SK-N-SH (cell line): ENCODE measurements at regions not wholly inside any gene's neighbourhood (a gene's known extent, or its start where the extent isn't known, plus 50 kb on each side); places are given as distances from the start of the nearest gene placed in this dataset.

Experiments used
- CTCF ChIA-PET: fragments of 300-600, 350-600 bp; formaldehyde crosslinking; extraction: SDS; loops from one replicate; lab custom pipeline; 2021; lab: Yijun Ruan, JAX
- POLR2A ChIA-PET: fragments of 350-600 bp; sonication (Branson Sonifier 250); formaldehyde crosslinking; extraction: SDS; loops from one replicate; lab custom pipeline; 2020; ENCODE audit warnings: antibody characterized with exemption, inconsistent platforms; lab: Yijun Ruan, JAX
- DNase-seq: peaks from one replicate; pipeline ENCODE4 v3.0.0; 2012
- H2AFZ ChIP-seq: fragments of 200-600 bp; sonication (generic); 2 replicates; pipeline ENCODE4 v1.8.1; 2016; ENCODE audit warnings: antibody characterized with exemption, mild to moderate bottlenecking, low read depth
- H3F3A ChIP-seq: fragments of 200-600 bp; sonication (generic); replicated peaks from 2 replicates; pipeline ENCODE3; 2016; ENCODE audit warnings: antibody characterized with exemption, mild to moderate bottlenecking; ENCODE audit not compliant: insufficient read depth
- H3K27ac ChIP-seq, 2 experiments: fragments of 200-500 bp in 1 of 2; fragments of 200-600 bp in 1 of 2; sonication (Bioruptor generic) in 1 of 2; sonication (generic), shearing (Covaris generic) in 1 of 2; 2 replicates each; pipeline versions ENCODE4 v1.5.1 to v1.6.1; 2014 to 2016; ENCODE audit warnings: low read depth in 2 of 2, inconsistent platforms in 1 of 2, low read length in 1 of 2, mild to moderate bottlenecking in 1 of 2, mixed read lengths in 1 of 2
- H3K27me3 ChIP-seq: fragments of 200-600 bp; sonication (generic), shearing (Covaris generic); 2 replicates; pipeline ENCODE4 v1.6.1; 2016; ENCODE audit warnings: mixed run types; ENCODE audit not compliant: insufficient read depth
- H3K36me3 ChIP-seq, 2 experiments: fragments of 200-500 bp in 1 of 2; fragments of 200-600 bp in 1 of 2; sonication (Bioruptor generic) in 1 of 2; sonication (generic) in 1 of 2; replicated peaks in 1 of 2; 2 replicates each; pipeline versions ENCODE3 to v1.5.1; 2014 to 2016; ENCODE audit warnings: low read length in 1 of 2, mild to moderate bottlenecking in 1 of 2; ENCODE audit not compliant: insufficient read depth in 2 of 2, control insufficient read depth in 1 of 2
- H3K4me1 ChIP-seq, 2 experiments: fragments of 200-500 bp in 1 of 2; fragments of 200-600 bp in 1 of 2; sonication (Bioruptor generic) in 1 of 2; sonication (generic), shearing (Covaris generic) in 1 of 2; 2 replicates each; pipeline versions ENCODE4 v1.5.1 to v1.6.1; 2014 to 2016; ENCODE audit warnings: low read depth in 1 of 2, low read length in 1 of 2, mixed run types in 1 of 2; ENCODE audit not compliant: insufficient read depth in 2 of 2, control insufficient read depth in 1 of 2
- H3K4me2 ChIP-seq: fragments of 200-600 bp; sonication (generic), shearing (Covaris generic); 2 replicates; pipeline ENCODE4 v1.6.1; 2017; ENCODE audit warnings: mixed run types
- H3K4me3 ChIP-seq, 2 experiments: fragments of 200-500 bp in 1 of 2; fragments of 200-600 bp in 1 of 2; sonication (Bioruptor generic) in 1 of 2; sonication (generic), shearing (Covaris generic) in 1 of 2; 2 replicates each; pipeline versions ENCODE4 v1.5.1 to v1.8.1; 2014 to 2016; ENCODE audit warnings: low read depth in 2 of 2, inconsistent platforms in 1 of 2, low read length in 1 of 2, mild to moderate bottlenecking in 1 of 2, mixed read lengths in 1 of 2, moderate library complexity in 1 of 2
- H3K79me2 ChIP-seq: fragments of 200-600 bp; sonication (generic); 2 replicates; pipeline ENCODE4 v1.8.1; 2017; ENCODE audit warnings: mild to moderate bottlenecking; ENCODE audit not compliant: insufficient read depth
- H3K9ac ChIP-seq: fragments of 200-600 bp; sonication (generic); 2 replicates; pipeline ENCODE4 v1.6.1; 2017; ENCODE audit warnings: mixed run types
- H3K9me2 ChIP-seq: fragments of 200-600 bp; sonication (generic); 2 replicates; pipeline ENCODE4 v1.6.1; 2017; ENCODE audit warnings: mixed run types
- H3K9me3 ChIP-seq: fragments of 200-600 bp; sonication (generic); 2 replicates; pipeline ENCODE4 v1.6.1; 2017; ENCODE audit warnings: mixed run types, mild to moderate bottlenecking, moderate library complexity
- H4K20me1 ChIP-seq: fragments of 200-600 bp; sonication (generic); 2 replicates; pipeline ENCODE4 v1.6.1; 2017; ENCODE audit warnings: mild to moderate bottlenecking, mixed run types; ENCODE audit not compliant: insufficient read depth
- CHD2 ChIP-seq: fragments of 150-350 bp; IDR thresholded peaks from 2 replicates; pipeline ENCODE4 v1.6.1; 2018; ENCODE audit warnings: low read length; ENCODE audit not compliant: partially characterized antibody
- ELF1 ChIP-seq: IDR thresholded peaks from 2 replicates; pipeline ENCODE4 v1.4.0; 2012
- FOXJ3 ChIP-seq: sonication (generic); formaldehyde crosslinking; IDR thresholded peaks from 2 replicates; pipeline ENCODE4 v1.5.1; 2020; ENCODE audit warnings: mild to moderate bottlenecking, missing genetic modification reagents
- MEF2A ChIP-seq: IDR thresholded peaks from 2 replicates; pipeline ENCODE4 v1.4.0; 2012; ENCODE audit warnings: low read depth, borderline replicate concordance
- MXI1 ChIP-seq: IDR thresholded peaks from 2 replicates; pipeline ENCODE4 v1.6.1; 2012; ENCODE audit warnings: mild to moderate bottlenecking, low read depth, low read length, improper control_type of control experiment
- NFIC ChIP-seq: IDR thresholded peaks from 2 replicates; pipeline ENCODE4 v1.4.0; 2012; ENCODE audit warnings: borderline replicate concordance
- NRF1 ChIP-seq: IDR thresholded peaks from 2 replicates; pipeline ENCODE4 v1.6.1; 2012; ENCODE audit warnings: low read depth, mild to moderate bottlenecking, low read length
- POLR2AphosphoS5 ChIP-seq: IDR thresholded peaks from 2 replicates; pipeline ENCODE4 v1.6.1; 2012; ENCODE audit warnings: low read depth, low read length
- RAD21 ChIP-seq: IDR thresholded peaks from 2 replicates; pipeline ENCODE4 v1.6.1; 2012; ENCODE audit warnings: mild to moderate bottlenecking, low read length
- REST ChIP-seq: IDR thresholded peaks from 2 replicates; pipeline ENCODE4 v1.6.1; 2012; ENCODE audit warnings: mild to moderate bottlenecking, low read depth, low read length, moderate library complexity
- SIN3A ChIP-seq: IDR thresholded peaks from 2 replicates; pipeline ENCODE4 v1.6.1; 2012; ENCODE audit warnings: low read depth, mild to moderate bottlenecking, low read length, moderate library complexity, borderline replicate concordance
- WGBS: methylation state at CpG from one replicate; pipeline ENCODE4 v1.1.6; 2017; ENCODE audit warnings: low lambda C conversion rate; 5-methylcytosine and 5-hydroxymethylcytosine counted together

DNA sequence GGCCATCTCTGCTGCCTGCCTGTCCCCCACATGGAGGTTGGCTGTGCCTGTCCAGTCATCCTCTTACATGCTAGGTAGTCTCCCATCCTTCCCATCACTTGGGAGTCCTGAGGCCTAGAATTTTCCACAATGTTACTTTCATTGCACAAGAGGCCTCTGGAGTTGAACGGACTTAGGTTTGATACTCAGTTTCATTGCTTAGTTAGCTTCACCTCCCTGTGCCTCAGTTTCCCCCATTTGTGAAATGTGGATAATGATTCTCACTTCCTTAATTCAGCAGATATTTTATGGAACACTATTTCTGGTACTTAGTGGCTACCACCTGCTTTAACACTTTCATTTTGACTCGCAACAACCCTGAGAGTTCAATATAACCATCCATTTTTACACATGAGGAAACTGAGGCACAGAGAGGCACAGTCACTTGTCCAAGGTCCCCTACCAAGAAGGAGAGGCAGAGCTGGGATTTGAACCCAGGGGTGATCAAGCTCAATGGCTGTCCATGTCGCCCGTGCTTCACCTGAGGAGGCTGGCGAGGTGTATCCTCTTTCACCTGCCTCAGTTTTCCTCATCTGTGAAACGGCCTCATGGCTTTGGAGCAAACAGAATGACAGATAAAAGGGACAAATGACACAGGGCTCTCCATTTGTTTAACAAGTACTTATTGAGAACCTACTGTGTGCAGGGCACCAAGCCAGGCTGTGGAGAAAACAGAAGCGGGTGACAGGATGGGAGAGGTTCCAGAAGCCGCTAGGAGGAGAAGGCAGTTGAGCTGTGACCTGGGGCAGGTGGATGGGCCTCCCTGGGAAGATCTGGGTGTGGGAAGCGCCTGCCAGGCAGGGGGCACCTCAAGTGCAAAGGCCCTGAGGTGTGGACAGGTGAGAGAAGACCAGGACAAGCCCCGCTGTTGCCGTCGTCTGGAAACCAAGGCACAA lies 154.3 kb upstream of the PTPN1 start:
- Histone ChIP-seq H3K9ac (no peak overlapping the region), H3K27me3 (no peaks in the 10 kb centered on the region), H3K4me2 (no peak overlapping the region), H3F3A (no peaks in the 10 kb centered on the region), H3K36me3 (no peaks in the 10 kb centered on the region), H3K9me3 (no peaks in the 10 kb centered on the region), H3K27ac (no peak overlapping the region), H3K4me3 (no peak overlapping the region), H2AFZ (no peak overlapping the region), H3K9me2 (no peaks in the 10 kb centered on the region), H3K79me2 (no peaks in the 10 kb centered on the region), H3K4me1 (peaks cover 0 to 2% of the 10 kb centered on the region in 2 experiments; a peak in 1 of 4 replicates), H4K20me1 (no peaks in the 10 kb centered on the region)
- TF ChIP-seq SIN3A (no peak), POLR2AphosphoS5 (no peak), MEF2A (no peak), ELF1 (no peak), CHD2 (no peak), RAD21 (no peak), REST (no peak), NRF1 (no peak), FOXJ3 (CRISPR knock-in tag) (no peak)
- POLR2A ChIA-PET, result no interaction called here
- CTCF ChIA-PET, result interaction anchor here (1.4 to 2.2 kb wide), 2 partner anchors 9 to 10 kb away, joined by 3 to 6 read pairs; no protein-coding TSS in a partner anchor
- 78% methylated on average over 12 of the region's 12 CpGs for WGBS
- no peak for DNase-seq

GRCh38 chr20:50356525-50356885 lies 153.7 kb upstream of the PTPN1 start:
- Histone ChIP-seq H3K4me3 (no peak overlapping the region), H3K9me2 (no peaks in the 10 kb centered on the region), H3K9ac (no peak overlapping the region), H3K36me3 (no peaks in the 10 kb centered on the region), H3F3A (no peaks in the 10 kb centered on the region), H2AFZ (no peak overlapping the region), H3K4me1 (peaks cover 0 to 2% of the 10 kb centered on the region in 2 experiments; a peak in 1 of 4 replicates), H3K27me3 (no peaks in the 10 kb centered on the region), H3K27ac (no peak overlapping the region), H4K20me1 (no peaks in the 10 kb centered on the region), H3K9me3 (no peaks in the 10 kb centered on the region), H3K4me2 (no peak overlapping the region), H3K79me2 (no peaks in the 10 kb centered on the region)
- ChIA-PET POLR2A (no interaction called here), CTCF (interaction anchor here (1.4 to 2.2 kb wide), 2 partner anchors 9 to 11 kb away, joined by 3 to 6 read pairs; no protein-coding TSS in a partner anchor)
- 80% methylated on average over 14 of the region's 14 CpGs for WGBS
- DNase-seq, result no peak
- TF ChIP-seq NFIC, result no peak
- no peak for TF ChIP-seq MXI1
